Activated naive CD4-positive, alpha-beta T cell treated with anti-CD3 and anti-CD28 coated beads, Interleukin-2, amount 50 U/mL, for 24 hours (primary cell): ENCODE measurements at regions not wholly inside any gene's neighbourhood (a gene's known extent, or its start where the extent isn't known, plus 50 kb on each side); places are given as distances from the start of the nearest gene placed in this dataset.

Source experiments
- H3K27ac Mint-ChIP-seq: one replicate; pipeline ENCODE4 v1.8.0; 2021; ENCODE audit warnings: mild to moderate bottlenecking, mixed read lengths
- H3K27me3 Mint-ChIP-seq: one replicate; pipeline ENCODE4 v1.8.0; 2021; ENCODE audit warnings: mixed read lengths
- H3K36me3 Mint-ChIP-seq: one replicate; pipeline ENCODE4 v1.8.0; 2021; ENCODE audit warnings: mixed read lengths
- H3K4me1 Mint-ChIP-seq: one replicate; pipeline ENCODE4 v1.8.0; 2021; ENCODE audit warnings: mixed read lengths
- H3K4me3 Mint-ChIP-seq: one replicate; pipeline ENCODE4 v1.8.0; 2021; ENCODE audit warnings: mild to moderate bottlenecking, mixed read lengths
- H3K9me3 Mint-ChIP-seq: one replicate; pipeline ENCODE4 v1.8.0; 2021; ENCODE audit warnings: mixed read lengths

DNA sequence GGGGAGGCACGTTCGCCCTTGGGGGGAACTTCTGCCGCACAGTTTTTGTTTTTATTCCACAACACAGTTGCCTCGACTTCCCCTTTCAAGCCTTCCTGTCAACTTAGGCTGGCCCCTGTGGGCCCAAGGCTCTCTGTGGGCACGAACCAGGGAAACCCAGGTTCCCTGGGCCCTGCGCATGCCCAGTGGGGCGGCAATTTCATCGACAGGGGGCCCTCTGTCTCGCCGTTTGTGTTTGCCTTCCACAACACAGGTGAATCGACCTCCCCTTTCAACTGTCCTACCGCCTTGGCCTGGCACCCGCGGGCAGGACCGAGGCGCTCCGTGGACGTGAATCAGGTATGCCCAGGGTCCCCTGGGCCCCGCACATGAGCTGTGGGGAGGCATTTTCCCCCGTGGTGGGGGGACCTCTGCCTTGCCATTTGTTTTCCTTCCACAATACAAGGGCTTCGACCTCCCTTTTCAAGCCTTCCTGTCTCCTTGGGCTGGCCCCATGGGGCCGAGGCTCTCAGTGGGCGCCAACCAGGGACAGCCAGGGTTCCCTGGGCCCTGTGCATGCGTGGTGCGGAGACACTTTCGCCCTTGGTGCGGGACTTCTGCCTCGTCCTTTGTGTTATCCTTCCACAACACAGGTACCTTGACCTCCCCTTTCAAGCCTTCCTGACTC, 354.0 kb downstream of the ALG10 start:
- Mint-ChIP-seq H3K27ac (no peak overlapping the region), H3K27me3 (no peaks in the 10 kb centered on the region), H3K9me3 (peaks cover 8% of the 10 kb centered on the region), H3K36me3 (peaks cover 2% of the 10 kb centered on the region), H3K4me1 (no peaks in the 10 kb centered on the region), H3K4me3 (no peak overlapping the region)

DNA sequence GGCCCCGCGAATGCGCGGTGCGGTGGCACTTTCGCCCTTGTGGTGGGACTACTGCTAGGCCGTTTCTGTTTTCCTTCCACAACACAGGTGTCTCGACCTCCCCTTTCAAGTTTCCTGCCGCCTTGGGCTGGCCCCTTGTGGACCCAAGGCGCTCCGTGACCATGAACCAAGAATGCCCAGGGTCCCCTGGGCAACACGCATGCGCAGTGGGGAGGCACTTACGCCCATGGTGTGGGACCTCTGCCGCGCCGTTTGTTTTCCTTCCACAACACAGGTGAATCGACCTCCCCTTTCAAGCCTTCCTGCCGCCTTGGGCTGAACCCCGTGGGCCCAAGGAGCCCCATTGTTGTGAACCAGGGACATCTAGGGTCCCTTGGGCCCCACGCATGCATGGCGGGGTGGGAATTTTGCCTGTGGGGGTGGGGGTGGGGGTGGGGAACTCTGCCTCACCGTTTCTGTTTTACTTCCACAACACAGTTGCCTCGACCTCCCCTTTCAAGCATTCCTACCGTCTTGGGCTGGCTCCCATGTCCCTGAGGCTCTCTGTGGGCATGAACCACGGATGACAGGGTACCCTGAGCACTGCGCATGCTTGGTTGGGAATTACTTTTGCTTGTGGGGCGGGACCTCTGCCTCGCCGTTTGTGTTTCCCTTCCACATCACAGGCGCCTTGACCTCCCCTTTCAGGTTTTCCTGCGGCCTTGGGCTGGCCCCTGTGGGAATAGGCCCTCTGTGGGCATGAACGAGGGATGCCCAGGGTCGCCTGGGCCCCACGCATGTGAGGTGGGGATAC, 355.1 kb downstream of the ALG10 start:
- Mint-ChIP-seq H3K36me3 (peaks cover 2% of the 10 kb centered on the region), H3K27me3 (no peaks in the 10 kb centered on the region), H3K4me3 (no peak overlapping the region), H3K9me3 (peaks cover 8% of the 10 kb centered on the region), H3K4me1 (no peaks in the 10 kb centered on the region), H3K27ac (no peak overlapping the region)

DNA sequence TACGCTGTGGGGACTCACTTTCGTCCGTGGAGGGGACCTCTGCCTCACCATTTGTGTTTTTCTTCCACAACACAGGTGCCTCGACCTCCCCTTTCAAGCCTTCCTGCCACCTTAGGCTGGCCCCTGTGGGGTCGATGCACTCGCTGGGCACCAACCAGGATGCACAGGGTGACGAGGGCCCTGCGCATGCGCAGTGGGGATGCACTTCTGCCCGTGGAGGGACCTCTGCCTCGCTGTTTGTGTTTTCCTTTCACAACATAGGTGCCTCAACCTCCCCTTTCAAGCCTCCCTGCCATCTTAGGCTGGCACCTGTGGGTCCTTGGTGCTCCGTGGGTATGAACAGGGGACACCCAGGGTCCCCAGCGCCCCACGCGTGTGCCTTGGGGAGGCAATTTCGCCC, 356.8 kb downstream of the ALG10 start:
- peaks cover 8% of the 10 kb centered on the region for H3K9me3 Mint-ChIP-seq

DNA sequence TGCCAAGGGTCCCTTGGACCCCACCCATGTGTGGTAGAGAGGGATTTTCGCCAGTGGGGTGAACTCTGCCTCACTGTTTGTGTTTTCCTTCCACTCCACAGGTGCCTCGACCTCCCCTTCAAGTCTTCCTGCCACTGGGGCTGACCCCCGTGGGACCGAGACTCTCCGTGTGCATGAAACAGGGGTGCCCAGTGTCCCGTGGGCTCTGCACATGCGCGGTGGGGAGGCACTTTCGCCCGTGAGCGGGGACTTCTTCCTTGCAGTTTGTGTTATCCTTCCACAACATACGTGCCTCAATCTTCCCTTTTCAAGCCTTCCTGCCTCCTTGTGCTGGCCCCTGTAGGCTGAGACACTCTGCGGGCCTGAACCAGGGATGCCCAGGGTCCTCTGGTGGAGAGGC, 362.4 kb downstream of the ALG10 start:
- H3K4me1 Mint-ChIP-seq, result no peaks in the 10 kb centered on the region
- no peak overlapping the region for H3K4me3 Mint-ChIP-seq
- peaks cover 4% of the 10 kb centered on the region for H3K36me3 Mint-ChIP-seq
- H3K9me3 Mint-ChIP-seq, result peaks cover 7% of the 10 kb centered on the region
- no peak overlapping the region for H3K27ac Mint-ChIP-seq
- H3K27me3 Mint-ChIP-seq, result peaks cover 3% of the 10 kb centered on the region

More for the DNA sequence above, 356.8 kb downstream of the ALG10 start:
- Mint-ChIP-seq H3K36me3 (peaks cover 2% of the 10 kb centered on the region), H3K4me3 (no peak overlapping the region), H3K4me1 (no peaks in the 10 kb centered on the region), H3K27ac (no peak overlapping the region), H3K27me3 (no peaks in the 10 kb centered on the region)

DNA sequence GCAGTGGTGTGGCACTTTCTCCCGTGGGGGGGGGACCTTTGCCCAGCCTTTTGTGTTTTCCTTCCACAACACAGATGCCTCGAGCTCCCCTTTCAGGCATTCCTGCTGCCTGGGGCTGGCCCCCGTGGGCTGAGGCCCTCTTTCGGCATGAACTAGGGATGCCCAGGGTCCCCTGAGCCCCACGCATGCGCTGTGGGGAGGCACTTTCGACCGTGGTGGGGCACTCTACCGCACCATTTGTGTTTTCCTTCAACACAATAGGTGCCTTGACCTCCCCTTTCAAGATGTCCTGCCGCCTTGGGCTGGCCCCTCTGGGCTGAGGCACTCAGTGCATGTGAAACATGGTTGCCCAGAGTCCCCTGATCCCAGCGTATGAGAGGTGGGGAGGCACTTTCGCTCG, 363.7 kb downstream of the ALG10 start:
- peaks cover 2% of the 10 kb centered on the region for H3K36me3 Mint-ChIP-seq
- no peaks in the 10 kb centered on the region for H3K4me1 Mint-ChIP-seq
- H3K4me3 Mint-ChIP-seq, result no peak overlapping the region
- peaks cover 3% of the 10 kb centered on the region for H3K27me3 Mint-ChIP-seq
- H3K27ac Mint-ChIP-seq, result no peak overlapping the region
- peaks cover 5% of the 10 kb centered on the region for H3K9me3 Mint-ChIP-seq

DNA sequence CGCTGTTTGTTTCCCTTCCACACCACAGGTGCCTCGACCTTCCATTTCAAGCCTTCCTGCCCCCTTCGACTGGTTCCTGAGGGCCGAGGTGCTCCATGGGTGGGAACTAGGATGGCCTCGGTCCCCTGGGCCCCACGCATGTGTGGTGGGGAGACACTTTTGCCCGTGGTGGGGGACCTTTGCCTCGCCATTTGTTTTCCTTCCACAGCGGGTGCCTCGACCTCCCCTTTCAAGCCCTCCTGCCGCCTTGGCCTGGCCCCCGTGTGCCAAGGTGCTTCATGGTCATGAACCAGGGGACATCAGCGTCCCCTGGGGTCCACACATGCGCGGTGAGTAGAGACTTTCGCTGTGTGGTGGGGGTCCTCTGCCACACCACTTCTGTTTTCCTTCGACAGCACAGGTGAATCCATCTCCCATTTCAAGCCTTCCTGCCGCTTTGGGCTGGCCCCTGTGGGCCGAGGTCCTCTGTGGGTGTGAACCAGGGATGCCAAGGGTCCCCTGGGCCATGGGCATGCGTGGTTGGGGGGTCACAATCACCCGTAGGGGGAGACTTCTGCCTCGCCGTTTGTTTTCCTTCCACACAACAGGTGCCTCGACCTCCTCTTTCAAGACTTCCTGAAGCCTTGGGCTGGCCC, 364.4 kb downstream of the ALG10 start:
- Mint-ChIP-seq H3K36me3 (peaks cover 2% of the 10 kb centered on the region), H3K4me3 (no peak overlapping the region), H3K9me3 (peaks cover 5% of the 10 kb centered on the region)

DNA sequence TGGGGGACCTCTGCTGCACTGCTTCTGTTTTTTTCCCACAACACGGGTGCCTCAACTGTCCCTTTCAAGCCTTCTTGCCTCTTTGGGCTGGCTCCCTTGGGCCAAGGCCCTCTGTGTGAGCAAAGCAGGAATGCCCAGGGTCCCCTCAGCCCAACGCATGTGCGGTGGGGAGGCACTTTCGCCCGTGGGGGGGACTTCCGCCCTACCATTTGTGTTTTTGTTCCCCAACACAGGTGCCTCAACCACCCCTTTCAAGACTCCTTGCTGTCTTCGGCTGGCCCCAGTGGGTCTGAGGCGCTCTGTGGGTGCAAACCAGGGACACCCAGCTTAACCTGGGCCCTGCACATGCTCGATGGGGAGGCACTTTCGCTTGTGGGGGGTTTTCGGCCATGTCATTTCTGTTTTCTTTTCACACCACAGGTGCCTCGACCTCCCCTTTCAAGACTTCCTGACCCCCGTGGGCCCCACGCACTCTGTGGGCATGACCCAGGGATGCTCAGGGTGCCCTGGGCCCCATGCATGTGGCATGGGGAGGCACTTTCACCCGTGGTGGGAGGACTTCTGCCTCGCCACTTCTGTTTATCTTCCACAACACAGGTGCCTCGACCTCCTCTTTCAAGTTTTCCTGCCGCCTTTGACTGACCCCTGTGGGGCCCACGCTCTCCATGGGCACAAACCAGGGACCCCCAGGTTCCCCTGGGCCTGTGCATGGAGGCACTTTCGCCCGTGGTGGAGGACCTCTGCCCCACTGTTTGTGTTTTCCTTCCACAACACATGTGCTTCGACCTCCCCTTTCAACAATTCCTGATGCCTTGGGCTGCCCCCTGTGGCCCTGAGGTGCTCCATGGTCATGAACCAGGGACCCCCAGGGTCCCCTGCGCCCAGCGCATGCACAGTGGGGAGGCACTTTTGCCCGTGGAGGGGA, 365.7 kb downstream of the ALG10 start:
- H3K9me3 Mint-ChIP-seq, result peaks cover 5% of the 10 kb centered on the region
- peaks cover 2% of the 10 kb centered on the region for H3K36me3 Mint-ChIP-seq
- H3K27ac Mint-ChIP-seq, result no peak overlapping the region
- peaks cover 3% of the 10 kb centered on the region for H3K27me3 Mint-ChIP-seq
- no peak overlapping the region for H3K4me3 Mint-ChIP-seq
- no peaks in the 10 kb centered on the region for H3K4me1 Mint-ChIP-seq

More for the DNA sequence above, 364.4 kb downstream of the ALG10 start:
- no peak overlapping the region for H3K27ac Mint-ChIP-seq
- H3K27me3 Mint-ChIP-seq, result peaks cover 3% of the 10 kb centered on the region
- no peaks in the 10 kb centered on the region for H3K4me1 Mint-ChIP-seq

DNA sequence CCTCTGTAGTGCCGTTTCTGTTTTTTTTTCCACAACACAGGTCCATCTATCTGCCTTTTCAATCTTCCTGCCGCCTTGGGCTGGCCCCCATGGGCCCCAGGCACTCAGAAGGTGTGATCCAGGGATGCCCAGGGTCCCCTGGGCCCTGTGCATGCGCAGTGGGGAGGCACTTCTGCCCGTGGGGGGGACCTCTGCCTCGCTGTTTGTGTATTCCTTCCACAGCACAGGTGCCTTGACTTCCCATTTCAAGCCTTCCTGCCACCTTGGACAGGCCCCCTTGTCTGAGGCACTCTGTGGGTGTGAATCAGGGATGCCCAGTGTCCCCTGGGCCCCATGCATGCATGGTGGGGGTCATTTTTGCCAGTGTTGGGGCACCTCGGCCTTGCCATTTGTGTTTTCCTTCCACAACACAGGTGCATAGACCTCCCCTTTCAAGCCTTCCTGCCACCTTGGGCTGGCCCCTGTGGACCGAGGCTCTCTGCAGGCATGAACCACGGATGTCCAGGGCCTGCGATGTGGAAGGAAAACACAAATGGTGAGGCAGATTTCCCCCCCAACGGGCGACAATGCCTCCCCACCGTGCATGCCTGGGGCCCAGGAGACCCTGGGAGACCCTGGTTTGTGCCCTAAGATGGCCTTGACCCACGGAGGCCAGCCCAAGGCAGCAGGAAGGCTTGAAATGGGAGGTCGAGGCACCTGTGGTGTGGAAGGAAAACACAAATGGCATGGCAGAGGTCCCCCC, 366.5 kb downstream of the ALG10 start:
- Mint-ChIP-seq H3K27me3 (peaks cover 3% of the 10 kb centered on the region), H3K9me3 (peaks cover 5% of the 10 kb centered on the region), H3K4me1 (no peaks in the 10 kb centered on the region), H3K36me3 (peaks cover 2% of the 10 kb centered on the region), H3K4me3 (no peak overlapping the region), H3K27ac (no peak overlapping the region)

DNA sequence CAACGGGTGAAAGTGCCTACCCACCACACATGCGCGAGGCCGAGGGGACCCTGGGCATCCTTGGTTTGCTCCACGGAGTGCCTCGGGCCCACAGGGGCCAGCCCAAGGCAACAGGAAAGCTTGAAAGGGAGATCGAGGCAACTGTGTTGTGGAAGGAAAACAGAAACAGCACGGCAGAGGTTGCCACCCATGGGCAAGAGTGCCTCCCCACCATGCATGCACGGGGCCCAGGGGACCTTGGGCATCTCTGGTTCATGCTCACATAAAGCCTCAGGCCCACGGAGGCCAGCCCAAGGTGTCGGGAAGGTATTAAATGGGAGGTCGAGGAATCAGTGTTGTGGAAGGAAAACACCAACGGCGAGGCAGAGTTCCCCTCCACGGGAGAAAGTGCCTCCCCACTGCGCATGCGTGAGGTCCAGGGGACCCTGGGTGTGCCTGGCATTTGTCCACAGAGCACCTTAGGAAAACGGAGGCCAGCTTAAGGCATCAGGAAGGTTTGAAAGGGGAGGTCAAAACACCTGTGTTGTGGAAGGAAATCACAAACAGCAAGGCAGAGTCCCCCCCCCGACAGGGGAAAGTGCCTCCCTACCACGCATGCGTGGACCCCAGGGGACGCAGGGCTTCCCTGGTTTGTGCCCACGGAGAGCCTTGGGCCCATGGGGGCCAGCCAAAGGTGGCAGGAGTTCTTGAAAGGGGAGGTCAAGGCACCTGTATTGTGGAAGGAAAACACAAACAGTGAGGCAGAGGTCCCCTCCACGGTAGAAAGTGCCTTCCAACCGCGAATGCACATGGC, 367.3 kb downstream of the ALG10 start:
- Mint-ChIP-seq H3K9me3 (peaks cover 5% of the 10 kb centered on the region), H3K27ac (no peak overlapping the region), H3K4me3 (no peak overlapping the region), H3K36me3 (peaks cover 2% of the 10 kb centered on the region), H3K27me3 (peaks cover 3% of the 10 kb centered on the region), H3K4me1 (no peaks in the 10 kb centered on the region)

DNA sequence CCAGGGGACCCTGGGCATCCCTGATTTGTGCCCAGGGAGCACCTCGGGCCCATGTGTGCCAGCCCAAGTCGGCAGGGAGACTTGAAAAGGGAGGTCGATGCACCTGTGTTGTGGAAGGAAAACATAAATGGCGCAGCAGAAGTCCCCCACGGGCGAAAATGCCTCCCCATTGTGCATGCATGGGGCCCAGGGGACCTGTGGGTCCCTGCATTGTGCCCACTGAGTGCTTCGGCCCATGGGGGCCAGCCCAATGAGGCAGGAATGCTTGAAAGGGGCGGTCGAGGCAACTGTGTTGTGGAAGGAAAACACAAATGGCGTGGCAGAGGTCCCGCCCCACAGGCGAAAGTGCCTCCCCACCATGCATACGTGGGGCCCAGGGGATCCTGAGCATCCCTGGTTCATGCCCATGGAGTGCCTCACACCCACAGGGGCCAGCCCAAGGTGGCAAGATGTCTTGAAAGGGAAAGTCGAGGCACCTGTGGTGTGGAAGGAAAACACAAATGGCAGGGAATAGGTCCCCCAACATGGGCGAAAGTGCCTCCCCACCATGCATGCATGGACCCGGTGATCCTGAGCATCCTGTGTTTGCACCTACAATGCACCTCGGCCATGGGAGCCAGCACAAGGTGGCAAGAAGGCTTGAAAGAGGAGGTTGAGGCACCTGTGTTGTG, 368.0 kb downstream of the ALG10 start:
- peaks cover 5% of the 10 kb centered on the region for H3K9me3 Mint-ChIP-seq

DNA sequence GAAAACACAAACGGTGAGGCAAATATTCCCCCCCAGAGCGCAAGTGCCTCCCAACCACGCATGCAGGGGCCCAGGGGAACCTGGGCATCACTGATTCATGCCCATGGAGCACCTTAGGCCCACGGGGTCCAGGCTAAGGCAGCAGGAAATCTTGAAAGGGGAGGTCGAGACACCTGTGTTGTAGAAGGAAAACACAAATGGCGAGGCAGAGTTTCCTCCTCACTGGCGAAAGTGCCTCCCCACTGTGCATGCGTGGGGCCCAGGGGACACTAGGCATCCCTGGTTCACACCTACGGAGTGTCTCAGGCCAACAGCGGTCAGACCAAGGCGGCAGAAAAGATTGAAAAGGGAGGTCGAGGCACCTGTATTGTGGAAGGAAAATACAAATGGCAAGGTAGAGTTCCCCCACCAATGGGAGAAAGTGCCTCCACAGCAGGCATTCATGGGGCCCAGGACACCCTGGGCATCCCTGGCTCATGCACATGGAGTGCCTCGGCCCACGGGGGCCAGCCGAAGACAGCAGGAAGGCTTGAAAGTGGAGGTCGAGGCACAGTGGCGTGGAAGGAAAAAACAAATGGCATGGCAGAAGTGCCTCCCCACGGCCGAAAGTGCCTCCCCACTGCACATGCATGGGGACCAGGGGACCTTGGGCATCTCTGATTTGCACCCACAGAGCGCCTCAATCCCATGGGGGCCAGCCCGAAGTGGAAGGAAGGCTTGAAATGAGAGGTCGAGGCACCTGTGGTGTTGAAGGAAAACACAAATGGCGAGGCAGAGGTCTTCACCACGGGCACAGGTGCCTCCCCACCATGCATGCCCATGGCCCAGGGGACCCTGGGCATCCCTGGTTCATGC, 368.8 kb downstream of the ALG10 start:
- Mint-ChIP-seq H3K4me3 (no peak overlapping the region), H3K27ac (no peak overlapping the region), H3K27me3 (peaks cover 3% of the 10 kb centered on the region), H3K4me1 (no peaks in the 10 kb centered on the region), H3K9me3 (peaks cover 5% of the 10 kb centered on the region), H3K36me3 (no peaks in the 10 kb centered on the region)

More for the DNA sequence above, 368.0 kb downstream of the ALG10 start:
- H3K36me3 Mint-ChIP-seq, result no peaks in the 10 kb centered on the region
- H3K27ac Mint-ChIP-seq, result no peak overlapping the region
- no peak overlapping the region for H3K4me3 Mint-ChIP-seq
- peaks cover 3% of the 10 kb centered on the region for H3K27me3 Mint-ChIP-seq
- no peaks in the 10 kb centered on the region for H3K4me1 Mint-ChIP-seq

DNA sequence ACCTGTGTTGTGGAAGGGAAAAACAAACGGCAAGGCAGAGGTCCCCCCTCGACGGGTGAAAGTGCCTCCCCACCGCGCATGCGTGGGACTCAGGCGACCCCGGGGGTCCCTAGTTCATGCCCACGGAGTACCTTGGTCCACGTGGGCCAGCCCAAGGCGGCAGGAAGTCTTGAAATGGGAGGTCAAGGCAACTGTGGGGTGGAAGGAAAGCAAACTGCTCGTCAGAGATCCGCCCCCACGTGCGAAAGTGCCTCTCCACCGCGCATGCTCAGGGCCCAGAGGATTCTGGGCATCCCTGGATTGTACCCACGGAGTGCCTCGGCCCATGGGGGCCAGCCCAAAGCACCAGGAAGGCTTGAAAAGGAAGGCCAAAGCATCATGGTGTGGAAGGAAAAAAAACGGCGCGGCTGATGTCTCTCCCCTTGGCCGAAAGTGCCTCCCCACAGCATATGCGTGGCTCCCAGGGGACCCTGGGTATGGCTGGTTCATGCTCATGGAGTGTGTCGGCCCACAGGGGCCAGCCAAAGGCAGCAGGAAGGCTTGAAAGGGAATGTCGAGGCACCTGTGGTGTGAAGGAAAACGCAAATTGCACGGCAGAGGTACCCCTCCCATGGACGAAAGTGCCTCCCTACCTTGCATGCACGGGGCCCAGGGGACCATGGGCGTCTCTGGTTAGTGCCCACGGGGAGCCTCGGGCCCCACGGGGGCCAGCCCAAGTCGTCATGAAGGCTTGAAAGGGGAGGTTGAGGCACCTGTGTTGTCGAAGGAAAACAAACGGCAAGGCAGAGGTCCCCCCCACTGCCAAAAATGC, 369.7 kb downstream of the ALG10 start:
- H3K4me1 Mint-ChIP-seq, result no peaks in the 10 kb centered on the region
- H3K27ac Mint-ChIP-seq, result no peak overlapping the region
- H3K4me3 Mint-ChIP-seq, result no peak overlapping the region
- peaks cover 3% of the 10 kb centered on the region for H3K27me3 Mint-ChIP-seq
- H3K36me3 Mint-ChIP-seq, result no peaks in the 10 kb centered on the region
- peaks cover 5% of the 10 kb centered on the region for H3K9me3 Mint-ChIP-seq
